ENCODE measurements at regions not wholly inside any gene's neighbourhood (a gene's known extent, or its start where the extent isn't known, plus 50 kb on each side); places are given as distances from the start of the nearest gene placed in this dataset.

DNA sequence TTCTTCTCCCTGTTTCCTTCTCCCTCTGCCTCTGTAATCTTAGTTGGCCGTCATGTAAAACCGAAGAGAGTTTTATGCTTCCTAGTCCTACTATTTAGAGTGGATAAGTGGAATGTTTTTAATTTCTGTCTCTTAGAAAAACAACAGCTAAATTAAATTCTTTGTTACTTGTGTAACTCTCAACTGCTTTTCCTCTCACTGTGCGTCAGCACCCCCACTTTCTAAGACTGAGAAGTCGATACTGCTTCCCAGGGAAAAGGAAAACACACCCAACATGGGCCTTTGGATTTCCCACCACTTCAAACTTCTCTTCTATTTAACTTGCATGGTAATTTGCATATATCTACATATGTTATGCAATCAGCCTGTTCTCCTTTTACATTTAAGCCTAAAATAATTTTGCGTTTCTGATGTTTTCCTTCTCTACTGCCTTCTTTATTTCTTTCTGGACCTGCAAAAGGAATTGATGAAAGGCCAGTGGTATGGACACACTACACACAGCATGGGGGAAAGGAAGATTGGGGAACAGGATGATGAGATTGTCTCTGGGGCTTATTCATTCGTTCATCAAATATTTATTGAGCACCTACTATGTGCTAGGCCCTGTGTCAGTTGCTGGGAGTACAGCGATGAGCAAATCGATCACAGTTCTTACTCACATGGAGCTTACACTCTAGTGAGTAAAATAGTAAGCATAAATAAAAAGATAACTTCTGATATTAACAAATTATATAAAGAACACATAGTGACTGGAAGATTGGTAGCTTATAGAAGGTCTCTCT lies 52.5 kb upstream of the CTNNA1 start:
- in situ Hi-C loops (cut with HindIII; ENCODE audit: low pct_unique_long_range_greater_than_20kb, low sequenced_read_pairs): no loop called here
- ChIA-PET POLR2A (no interaction called here), CTCF (no interaction called here)
- intact Hi-C loops (cut with micrococcal nuclease; ENCODE audit: unreplicated experiment): no loop called here
- DNase-seq (ENCODE audit: low read depth, low spot score) (no peak), ATAC-seq (no peak)
- Histone ChIP-seq H3K9me3 (ENCODE audit: control insufficient read depth, insufficient read depth, low read depth, low read length) (no peaks in the 10 kb centered on the region), H3K27ac (ENCODE audit: low read length) (no peak overlapping the region), H3K36me3 (ENCODE audit: control insufficient read depth, insufficient read depth, low read length) (no peaks in the 10 kb centered on the region), H3K4me3 (ENCODE audit: low read depth in 2 of 2, low read length in 2 of 2) (no peak overlapping the region), H3K27me3 (ENCODE audit: control insufficient read depth, insufficient read depth, low read length) (no peaks in the 10 kb centered on the region), H3K4me1 (ENCODE audit: control insufficient read depth, insufficient read depth, low read length) (0 out of 2 replicates have a peak, but pooled peaks cover 3% of the 10 kb centered on the region)
- no peak for TF ChIP-seq REST (IDR thresholded peaks at IDR 0.05; ENCODE audit: insufficient read depth in 1 of 2, low read depth in 2 of 2, low read length in 1 of 2)
- no peak for TF ChIP-seq TCF7L2 (IDR thresholded peaks at IDR 0.05; ENCODE audit: low read depth, low read length)
- no peak for TF ChIP-seq SIN3A (IDR thresholded peaks at IDR 0.05; ENCODE audit: borderline replicate concordance, insufficient read depth, low read depth, low read length)
- BruUV-seq (replicated peaks): no TSS peak

DNA sequence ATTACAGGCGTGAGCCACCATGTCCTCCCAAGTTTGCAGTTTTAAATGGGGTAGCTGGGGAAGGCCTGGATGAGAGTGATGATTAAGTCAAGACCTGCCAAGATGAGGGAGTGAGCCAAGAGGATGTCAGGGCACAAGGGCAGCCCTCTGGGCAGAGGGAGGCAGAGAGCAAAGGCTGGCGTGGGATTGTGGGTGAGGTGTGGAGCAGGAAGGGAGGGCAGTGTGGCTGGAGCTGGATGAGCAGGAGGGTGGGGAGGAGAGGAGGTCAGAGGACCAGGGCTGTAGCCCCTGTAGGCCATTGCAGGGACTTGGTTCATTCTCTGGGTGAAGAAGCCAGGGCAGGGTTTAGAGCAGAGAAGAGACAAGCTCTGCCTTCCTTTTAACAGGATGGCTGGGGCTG lies 53.7 kb upstream of the CTNNA1 start:
- no peak for DNase-seq (ENCODE audit: low read depth, low spot score)
- no TSS peak for BruUV-seq (replicated peaks)
- Histone ChIP-seq H3K4me1 (ENCODE audit: control insufficient read depth, insufficient read depth, low read length) (0 out of 2 replicates have a peak, but pooled peaks cover 3% of the 10 kb centered on the region), H3K27ac (ENCODE audit: low read length) (no peak overlapping the region), H3K9me3 (ENCODE audit: control insufficient read depth, insufficient read depth, low read depth, low read length) (no peaks in the 10 kb centered on the region), H3K27me3 (ENCODE audit: control insufficient read depth, insufficient read depth, low read length) (no peaks in the 10 kb centered on the region), H3K4me3 (ENCODE audit: low read depth in 2 of 2, low read length in 2 of 2) (no peak overlapping the region), H3K36me3 (ENCODE audit: control insufficient read depth, insufficient read depth, low read length) (no peaks in the 10 kb centered on the region)
- ATAC-seq: no peak; the same call in 1 of the 2 replicates
- in situ Hi-C loops (cut with HindIII; ENCODE audit: low pct_unique_long_range_greater_than_20kb, low sequenced_read_pairs): no loop called here
- intact Hi-C loops (cut with micrococcal nuclease; ENCODE audit: unreplicated experiment): no loop called here
- ChIA-PET CTCF (no interaction called here), POLR2A (no interaction called here)
- no peak for TF ChIP-seq TCF7L2 (IDR thresholded peaks at IDR 0.05; ENCODE audit: low read depth, low read length)
- no peak for TF ChIP-seq SIN3A (IDR thresholded peaks at IDR 0.05; ENCODE audit: borderline replicate concordance, insufficient read depth, low read depth, low read length)
- no peak for TF ChIP-seq POLR2AphosphoS5 (IDR thresholded peaks at IDR 0.05; ENCODE audit: low read depth, low read length)
- no peak for TF ChIP-seq REST (IDR thresholded peaks at IDR 0.05; ENCODE audit: insufficient read depth in 1 of 2, low read depth in 2 of 2, low read length in 1 of 2)
- TF ChIP-seq CTCF (IDR thresholded peaks at IDR 0.05): no peak
